ENCODE measurements at regions not wholly inside any gene's neighbourhood (a gene's known extent, or its start where the extent isn't known, plus 50 kb on each side); places are given as distances from the start of the nearest gene placed in this dataset.

DNA sequence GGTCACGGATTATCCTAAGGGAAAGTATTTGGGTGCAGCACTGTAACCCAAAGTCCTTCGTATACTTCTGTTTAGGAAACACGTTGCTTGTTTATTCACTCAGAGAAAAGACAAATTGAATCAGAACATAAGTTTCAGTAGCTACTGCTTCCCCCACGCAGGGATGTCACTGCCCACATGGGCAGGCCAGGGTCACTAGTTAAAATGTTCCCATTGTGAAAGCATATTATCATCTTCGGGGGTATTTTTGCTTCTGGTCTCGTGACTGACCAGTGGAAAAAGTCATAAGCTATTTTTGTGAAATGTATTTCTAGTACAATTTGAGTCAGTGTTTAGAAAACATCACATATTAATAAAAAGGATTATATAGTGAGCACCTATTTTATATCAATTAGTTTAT is 377.8 kb downstream of the PCDH7 start:
- no peak for DNase-seq (ENCODE audit: low read depth)

DNA sequence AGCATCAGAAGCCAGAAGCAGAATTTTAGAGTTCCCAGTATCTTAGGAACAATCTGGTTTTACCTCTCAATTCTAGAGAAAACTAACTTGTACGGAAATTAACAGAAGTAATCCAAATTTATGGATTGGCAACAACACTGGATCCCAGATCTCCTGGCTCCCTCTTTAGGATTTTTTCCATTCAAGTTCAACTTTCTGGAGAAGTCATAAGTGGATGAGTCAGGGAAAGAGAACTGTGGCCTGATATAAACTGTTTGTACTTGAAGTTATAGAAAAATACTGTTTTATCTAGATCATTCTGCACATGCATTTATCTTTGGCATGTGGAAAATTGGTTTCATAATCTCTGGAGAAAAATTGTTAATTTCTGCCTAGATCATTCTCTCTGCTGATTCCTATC is 380.4 kb downstream of the PCDH7 start:
- no peak for DNase-seq (ENCODE audit: low read depth)

DNA sequence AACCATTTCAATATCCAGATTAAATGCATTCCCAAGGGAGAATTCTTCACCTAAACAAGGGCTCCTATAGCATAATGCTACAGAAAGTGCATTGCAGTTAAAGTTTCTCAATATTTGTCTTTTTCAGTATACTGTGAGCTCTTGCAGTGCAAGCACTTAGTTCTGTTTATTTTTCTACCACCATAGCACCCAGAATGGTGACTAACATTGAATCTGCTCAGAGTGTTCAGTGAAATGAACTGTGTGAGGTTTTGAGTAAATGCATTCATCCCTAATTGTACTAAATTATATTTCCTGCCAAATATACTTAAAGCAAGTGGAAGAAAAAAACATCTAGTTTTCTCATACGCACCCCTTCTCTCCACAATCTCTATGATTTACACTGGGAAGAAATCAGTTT is 383.9 kb downstream of the PCDH7 start:
- no peak for DNase-seq (ENCODE audit: low read depth)

DNA sequence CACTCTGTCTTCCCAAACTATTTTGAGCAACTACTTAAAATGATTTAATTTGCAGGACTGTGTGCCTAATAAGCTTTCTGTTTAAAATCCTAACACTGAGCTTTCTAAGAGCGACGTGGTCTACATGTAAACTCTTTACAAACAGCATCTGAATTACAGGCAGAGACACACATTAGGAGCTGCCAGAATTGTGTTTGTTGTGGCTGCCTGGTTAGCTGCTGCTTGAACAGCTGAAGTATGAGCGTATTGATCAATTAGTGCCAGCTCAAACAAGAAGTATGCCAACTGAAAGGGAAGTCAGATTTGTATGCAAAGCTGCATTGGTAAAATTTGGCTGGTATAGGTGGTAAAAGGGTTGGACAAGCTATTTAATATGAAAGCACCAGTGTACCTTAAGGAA is 384.4 kb downstream of the PCDH7 start:
- no peak for DNase-seq (ENCODE audit: low read depth)

GRCh38 chr4:31106419-31106818 is 386.2 kb downstream of the PCDH7 start:
- no peak for DNase-seq (ENCODE audit: low read depth)

DNA sequence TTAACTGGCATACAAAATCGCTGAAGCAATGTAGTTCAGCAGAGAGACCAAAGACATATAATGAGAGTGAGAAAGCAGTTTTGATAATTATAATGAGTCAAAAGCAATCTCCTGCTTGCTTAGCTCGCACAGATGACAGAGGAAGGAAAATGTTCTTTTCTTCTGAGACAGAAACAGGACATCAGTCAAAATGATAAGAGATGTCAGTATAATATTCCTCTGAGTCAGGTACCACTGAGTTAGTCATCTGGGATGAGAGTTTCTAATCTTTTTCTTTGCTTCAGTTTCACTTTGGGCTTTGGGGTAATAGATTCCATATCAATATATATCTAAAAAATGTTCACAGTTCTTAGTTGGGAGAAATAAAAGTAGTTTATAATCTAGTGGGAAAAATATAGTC is 387.2 kb downstream of the PCDH7 start:
- no peak for DNase-seq (ENCODE audit: low read depth)

- DNase-seq (ENCODE audit: low read depth) = no peak
Measured at GRCh38 chr4:31108762-31109161, 388.6 kb downstream of the PCDH7 start.

DNA sequence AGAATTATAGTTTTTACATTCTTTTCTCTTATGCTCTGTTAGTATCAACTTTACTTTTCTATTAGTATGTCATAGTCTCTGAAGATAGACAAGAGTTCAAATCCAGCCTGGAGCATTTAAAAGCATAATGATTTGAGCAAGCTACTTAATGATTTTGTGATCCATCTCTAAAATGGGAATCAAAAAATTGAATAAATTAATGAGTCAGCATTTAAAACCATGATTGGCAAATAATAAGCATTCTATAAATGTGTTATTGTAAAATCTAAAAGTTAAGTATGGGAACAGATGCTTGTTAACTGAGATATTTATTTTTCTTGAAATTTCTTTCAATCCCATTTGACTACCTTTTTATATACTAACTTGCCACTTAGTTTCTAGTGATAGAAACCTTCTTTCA is 391.6 kb downstream of the PCDH7 start:
- DNase-seq (ENCODE audit: low read depth) = no peak

DNA sequence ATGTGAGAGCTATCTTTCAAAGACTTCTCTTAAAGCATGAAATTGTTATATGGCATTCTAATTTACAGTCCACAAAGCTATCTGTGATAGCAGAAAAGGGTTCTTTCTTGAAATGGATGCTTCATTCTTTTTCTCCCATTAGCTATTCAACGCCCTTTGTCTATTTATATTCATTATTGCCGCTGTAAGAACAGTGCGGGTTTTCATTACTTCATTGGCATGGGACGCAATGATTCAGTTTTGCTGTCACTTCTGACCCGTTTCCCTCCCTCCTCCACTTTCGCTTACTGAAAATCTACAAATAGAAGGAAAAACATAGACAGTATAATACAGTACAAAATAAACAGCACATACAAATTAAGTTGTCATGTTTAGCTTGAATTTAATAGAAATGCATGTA is 394.6 kb downstream of the PCDH7 start:
- DNase-seq (ENCODE audit: low read depth) = no peak

DNA sequence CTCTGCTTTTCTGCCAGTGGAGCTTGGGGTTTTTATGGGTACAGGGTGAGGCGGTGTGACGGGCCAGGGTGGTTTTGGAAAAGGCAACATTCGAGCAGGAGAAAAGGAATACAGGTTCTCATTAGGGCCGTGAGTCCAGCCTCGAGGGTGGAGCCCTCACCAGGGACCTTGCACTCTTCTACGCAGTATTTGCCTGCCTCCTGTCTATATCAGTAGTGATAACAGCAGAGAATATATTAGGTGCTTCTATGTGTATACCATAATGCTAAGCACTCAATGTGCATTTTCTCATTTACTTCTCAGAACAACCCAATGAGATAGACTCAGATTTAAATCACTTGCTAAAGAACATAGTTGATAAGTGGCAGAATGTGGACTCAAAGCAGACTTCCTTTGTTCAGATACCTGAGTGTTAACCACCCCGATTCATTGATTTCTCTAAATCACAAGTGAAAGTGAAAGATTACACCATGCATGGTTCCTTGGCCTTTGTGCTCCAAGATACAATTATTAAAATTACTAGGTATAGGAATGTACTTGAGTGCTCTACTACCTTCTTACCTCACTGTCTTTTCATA is 403.9 kb downstream of the PCDH7 start:
- no peak for DNase-seq (ENCODE audit: low read depth)

- DNase-seq (ENCODE audit: low read depth) = peak; percentile 13
Measured at GRCh38 chr4:31125061-31125460, 404.9 kb downstream of the PCDH7 start.

GRCh38 chr4:31125496-31125895 is 405.3 kb downstream of the PCDH7 start:
- no peak for DNase-seq (ENCODE audit: low read depth)

- DNase-seq (ENCODE audit: low read depth) = no peak
Measured at GRCh38 chr4:31126881-31127398, 406.8 kb downstream of the PCDH7 start.

- no peak for DNase-seq (ENCODE audit: low read depth)
Measured at GRCh38 chr4:31130930-31131329, 410.8 kb downstream of the PCDH7 start.

DNA sequence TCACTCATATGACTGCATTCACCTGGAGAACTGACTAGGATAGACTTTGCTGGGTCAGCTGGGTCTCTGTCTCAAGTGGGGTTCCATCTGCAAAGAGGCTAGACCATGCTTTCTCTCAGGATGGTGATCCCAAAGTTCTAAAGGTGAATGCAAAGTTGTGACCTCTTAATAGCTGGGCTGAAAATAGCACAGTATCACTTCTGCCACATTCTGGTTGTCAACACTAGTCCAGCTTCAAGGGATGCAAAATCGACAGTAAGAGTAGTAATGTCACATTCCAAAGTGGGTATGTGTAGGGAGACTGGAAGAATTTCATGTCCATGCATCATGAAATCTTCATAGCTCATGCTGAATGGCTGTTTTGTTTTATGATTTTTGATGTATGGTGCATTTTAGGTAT is 414.6 kb downstream of the PCDH7 start:
- DNase-seq (ENCODE audit: low read depth) = no peak

- DNase-seq (ENCODE audit: low read depth) = no peak
Measured at GRCh38 chr4:31139767-31140166, 419.6 kb downstream of the PCDH7 start.

GRCh38 chr4:31141095-31141831 is 421.1 kb downstream of the PCDH7 start:
- DNase-seq (ENCODE audit: low read depth) = no peak

DNA sequence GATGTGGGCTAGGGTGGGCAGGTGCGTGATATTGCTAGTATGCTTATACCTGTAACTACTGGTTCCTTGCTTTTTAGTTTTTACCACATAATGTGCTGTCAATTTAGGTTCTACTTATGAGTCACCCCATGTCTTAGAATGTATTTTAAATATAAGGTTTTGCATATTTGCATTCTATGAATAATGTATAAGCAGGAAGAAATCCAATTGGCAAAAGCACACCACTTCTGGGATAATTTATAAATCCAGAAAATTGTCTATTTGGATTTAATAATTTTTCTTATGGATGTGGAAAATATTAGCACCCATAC is 421.6 kb downstream of the PCDH7 start:
- no peak for DNase-seq (ENCODE audit: low read depth)

DNA sequence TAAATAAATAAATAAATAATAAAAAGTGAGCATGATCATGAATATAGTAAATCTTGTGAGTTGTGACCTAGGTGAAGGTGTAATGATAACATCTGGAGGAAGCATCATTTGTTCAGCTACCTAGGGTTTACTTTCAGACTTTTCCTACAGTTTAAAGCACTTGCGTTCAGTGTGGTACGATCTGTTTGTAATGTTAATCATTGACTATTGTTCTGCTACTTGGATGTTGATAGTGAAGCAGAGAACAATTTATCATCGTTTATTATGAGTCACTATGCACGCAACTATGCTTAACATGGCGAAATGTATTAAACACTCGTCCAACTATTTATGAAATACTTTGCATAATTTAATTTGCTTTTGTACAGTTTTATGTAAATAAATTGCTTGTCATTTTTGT is 426.2 kb downstream of the PCDH7 start:
- no peak for DNase-seq (ENCODE audit: low read depth)

DNA sequence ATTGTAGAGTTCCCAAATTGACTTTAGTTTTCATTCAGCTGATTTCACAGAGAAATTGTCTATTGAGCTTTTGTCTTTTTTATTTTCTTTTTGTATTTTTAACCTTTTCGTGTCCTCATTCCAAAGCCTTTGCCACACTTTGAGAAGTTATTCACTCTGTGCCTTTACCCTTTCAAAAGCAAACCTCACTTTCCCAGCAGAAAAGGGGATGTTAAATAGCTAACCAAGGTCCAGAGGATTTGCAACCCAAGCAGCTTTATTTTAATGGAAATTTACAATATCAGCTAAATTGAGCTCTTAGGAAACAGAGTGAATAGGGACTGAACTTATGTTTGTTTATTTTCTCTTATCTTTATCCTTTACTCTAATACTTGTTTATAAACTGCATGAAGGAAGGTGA is 428.8 kb downstream of the PCDH7 start:
- DNase-seq (ENCODE audit: low read depth) = no peak

- DNase-seq (ENCODE audit: low read depth) = peak; percentile 83
Measured at GRCh38 chr4:31156221-31156620, 436.1 kb downstream of the PCDH7 start.

DNA sequence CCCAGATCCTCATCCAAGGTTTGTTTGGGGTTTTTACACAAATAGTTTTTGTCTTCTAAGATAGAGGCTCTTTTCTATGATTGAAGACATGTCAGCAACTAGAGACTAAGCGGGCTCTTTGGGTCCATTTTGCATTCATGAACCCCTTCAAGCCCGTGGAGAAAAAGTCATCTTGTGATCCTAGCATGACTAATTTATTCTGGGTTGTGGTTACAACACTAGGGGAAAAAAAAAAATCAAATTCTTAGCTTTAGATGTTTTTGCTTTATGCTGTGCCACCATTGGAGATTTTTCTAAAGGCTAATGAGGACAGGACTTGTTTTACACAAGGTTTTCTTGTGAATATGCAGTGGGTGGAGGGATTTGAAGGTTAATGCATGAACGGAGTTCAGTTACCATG is 440.0 kb downstream of the PCDH7 start:
- no peak for DNase-seq (ENCODE audit: low read depth)

GRCh38 chr4:31169846-31170245 is 449.7 kb downstream of the PCDH7 start:
- DNase-seq (ENCODE audit: low read depth) = no peak
